ENCODE measurements at regions not wholly inside any gene's neighbourhood (a gene's known extent, or its start where the extent isn't known, plus 50 kb on each side); places are given as distances from the start of the nearest gene placed in this dataset.
A peak's percentile ranks its signal among the peaks of the same experiment; 100 is the strongest.
"Not testable (repeated sequence)": the region's sequence is repeated elsewhere in the genome, so short reads cannot be mapped to it uniquely, and the experiment has no call there.

GRCh38 chr7:114175125-114175524, 239.5 kb upstream of the FOXP2 start:
- peak; percentile 56 for DNase-seq

- no peak for DNase-seq
Measured at GRCh38 chr7:114173170-114173890, 241.3 kb upstream of the FOXP2 start.

- not testable (repeated sequence) for DNase-seq
Measured at GRCh38 chr7:114169389-114169788, 245.2 kb upstream of the FOXP2 start.

GRCh38 chr7:114160925-114161324, 242.1 kb upstream of the PPP1R3A start:
- DNase-seq: no peak

- no peak for DNase-seq
Measured at GRCh38 chr7:114158854-114159253, 240.0 kb upstream of the PPP1R3A start.

- no peak for DNase-seq
Measured at GRCh38 chr7:114158275-114158674, 239.5 kb upstream of the PPP1R3A start.

- DNase-seq: no peak
Measured at GRCh38 chr7:114156178-114156577, 237.4 kb upstream of the PPP1R3A start.

- no peak for DNase-seq
Measured at GRCh38 chr7:114155116-114156110, 236.6 kb upstream of the PPP1R3A start.

- DNase-seq: no peak
Measured at GRCh38 chr7:114153700-114154099, 234.9 kb upstream of the PPP1R3A start.

GRCh38 chr7:114152314-114152938, 233.6 kb upstream of the PPP1R3A start:
- no peak for DNase-seq

GRCh38 chr7:114151777-114152176, 233.0 kb upstream of the PPP1R3A start:
- no peak for DNase-seq

GRCh38 chr7:114150689-114151088, 231.9 kb upstream of the PPP1R3A start:
- DNase-seq: no peak

- no peak for DNase-seq
Measured at GRCh38 chr7:114148779-114149178, 230.0 kb upstream of the PPP1R3A start.

GRCh38 chr7:114141415-114141814, 222.6 kb upstream of the PPP1R3A start:
- DNase-seq: peak; percentile 2

GRCh38 chr7:114140561-114140960, 221.8 kb upstream of the PPP1R3A start:
- DNase-seq: no peak

GRCh38 chr7:114139690-114140089, 220.9 kb upstream of the PPP1R3A start:
- not testable (repeated sequence) for DNase-seq

- no peak for DNase-seq
Measured at GRCh38 chr7:114138587-114138986, 219.8 kb upstream of the PPP1R3A start.

GRCh38 chr7:114133717-114134116, 214.9 kb upstream of the PPP1R3A start:
- DNase-seq: no peak

GRCh38 chr7:114130866-114131265, 212.1 kb upstream of the PPP1R3A start:
- peak; percentile 16 for DNase-seq

GRCh38 chr7:114128880-114129279, 210.1 kb upstream of the PPP1R3A start:
- no peak for DNase-seq

GRCh38 chr7:114126095-114126494, 207.3 kb upstream of the PPP1R3A start:
- DNase-seq: no peak

GRCh38 chr7:114112806-114113205, 194.0 kb upstream of the PPP1R3A start:
- DNase-seq: no peak

- DNase-seq: no peak
Measured at GRCh38 chr7:114110666-114111065, 191.9 kb upstream of the PPP1R3A start.
